Middle frontal gyrus (tissue), 1 donor: ENCODE measurements at regions not wholly inside any gene's neighbourhood (a gene's known extent, or its start where the extent isn't known, plus 50 kb on each side); places are given as distances from the start of the nearest gene placed in this dataset.

Experiments used
- DNase-seq: peaks from one replicate; pipeline ENCODE4 v3.0.0-alpha.2; 2015; ENCODE audit warnings: low spot score; ENCODE audit errors: extremely low spot score

DNA sequence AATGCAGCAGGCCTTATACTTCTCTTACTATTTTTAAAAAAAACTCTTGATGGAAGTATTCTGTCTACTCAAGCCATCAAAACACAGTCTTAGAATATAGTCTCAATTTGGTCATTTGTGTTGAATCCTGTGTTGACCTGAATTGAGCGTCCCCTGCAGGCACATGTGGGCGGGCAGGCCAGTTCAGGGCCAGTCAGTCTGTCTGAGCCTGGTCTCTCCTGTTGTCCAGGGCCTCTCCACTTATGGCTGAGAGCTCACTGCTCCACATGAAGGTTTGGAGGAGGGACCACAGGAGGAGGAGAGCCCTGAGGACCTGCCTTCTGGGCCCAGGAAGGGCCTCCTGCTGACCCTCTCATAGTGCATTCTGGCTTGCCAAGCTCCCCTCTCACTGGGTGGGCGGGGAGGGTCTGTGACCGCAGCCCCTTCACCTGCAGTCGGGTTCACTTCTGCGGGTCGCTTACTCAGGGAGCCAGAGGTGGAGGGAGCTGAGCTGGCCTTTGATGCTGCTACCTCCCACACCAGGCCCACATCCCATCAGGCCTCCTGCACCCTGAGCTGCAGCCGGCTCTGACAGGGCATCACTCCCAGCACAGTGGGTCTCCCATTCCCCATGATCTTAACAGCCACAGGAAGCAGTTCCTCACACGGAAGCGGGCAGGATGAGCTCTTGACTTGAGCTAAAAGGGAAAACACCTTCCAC, 178.2 kb upstream of the S1PR3 start:
- DNase-seq: no peak

DNA sequence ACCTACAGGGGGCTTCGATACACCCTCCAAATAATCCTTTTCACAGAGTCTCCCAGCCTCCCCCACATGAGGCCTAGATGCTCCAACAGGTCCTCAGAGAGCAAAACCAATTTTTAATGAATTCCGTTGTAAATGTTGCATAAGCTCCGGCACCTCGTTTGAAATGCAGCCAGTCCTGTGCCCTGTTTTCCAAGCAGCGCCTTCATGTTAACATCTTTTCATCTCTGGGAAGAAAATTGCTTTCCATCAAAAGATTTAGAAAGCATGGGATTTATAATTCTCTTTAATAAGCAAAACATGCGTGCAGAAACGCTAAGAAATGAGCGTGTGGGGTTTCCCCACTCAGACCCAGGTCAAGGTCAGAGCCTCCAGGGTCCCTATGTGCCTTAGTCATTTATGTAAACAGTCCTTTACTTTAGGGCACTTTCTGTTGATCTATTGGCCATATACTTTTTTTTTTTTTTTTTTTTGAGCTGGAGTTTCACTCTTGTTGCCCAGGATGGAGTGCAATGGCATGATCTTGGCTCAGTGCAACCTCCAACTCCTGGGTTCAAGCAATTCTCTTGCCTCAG, 177.5 kb upstream of the S1PR3 start:
- DNase-seq: no peak

- peak; percentile 31 for DNase-seq
Measured at GRCh38 chr9:88814577-88814976, 176.7 kb upstream of the S1PR3 start.

DNA sequence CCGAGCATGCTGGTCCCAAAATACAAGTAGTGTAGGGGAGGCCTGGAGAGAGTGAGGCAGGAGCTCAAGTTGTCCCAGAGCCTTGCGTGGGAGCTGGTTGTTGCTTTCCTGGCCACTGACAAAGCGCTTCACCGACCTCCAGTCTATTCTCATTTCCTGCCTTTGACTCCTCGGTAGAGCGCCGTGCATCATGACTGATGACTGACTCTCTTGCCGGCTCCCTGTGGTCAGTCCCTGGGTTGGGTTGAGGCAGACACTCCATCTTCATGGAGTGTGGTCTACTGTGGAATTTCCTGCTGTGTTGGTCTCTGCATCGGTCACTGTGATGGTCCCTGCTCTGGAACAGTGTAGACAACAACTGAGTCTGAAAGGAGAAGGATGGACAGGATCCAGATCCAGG, 175.1 kb upstream of the S1PR3 start:
- DNase-seq: no peak

GRCh38 chr9:88816591-88816990, 174.7 kb upstream of the S1PR3 start:
- no peak for DNase-seq

DNA sequence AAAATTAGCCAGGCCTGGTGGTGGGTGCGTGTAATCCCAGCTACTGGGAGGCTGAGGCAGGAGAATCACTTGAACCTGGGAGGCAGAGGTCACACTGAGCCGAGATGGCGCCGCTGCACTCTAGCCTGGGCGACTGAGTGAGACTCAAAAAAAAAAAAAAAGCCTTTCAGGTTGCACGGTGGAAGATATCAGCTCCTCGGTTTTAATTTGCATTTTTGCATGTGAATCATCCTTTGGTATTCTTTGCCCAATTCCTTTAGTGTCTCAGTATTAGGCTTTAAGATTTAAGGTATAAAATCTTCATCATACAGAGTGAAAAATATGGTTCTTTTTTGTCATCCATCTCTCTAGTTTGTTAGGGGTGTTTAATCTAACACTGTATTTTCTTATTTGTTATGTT, 173.6 kb upstream of the S1PR3 start:
- DNase-seq: no peak

DNA sequence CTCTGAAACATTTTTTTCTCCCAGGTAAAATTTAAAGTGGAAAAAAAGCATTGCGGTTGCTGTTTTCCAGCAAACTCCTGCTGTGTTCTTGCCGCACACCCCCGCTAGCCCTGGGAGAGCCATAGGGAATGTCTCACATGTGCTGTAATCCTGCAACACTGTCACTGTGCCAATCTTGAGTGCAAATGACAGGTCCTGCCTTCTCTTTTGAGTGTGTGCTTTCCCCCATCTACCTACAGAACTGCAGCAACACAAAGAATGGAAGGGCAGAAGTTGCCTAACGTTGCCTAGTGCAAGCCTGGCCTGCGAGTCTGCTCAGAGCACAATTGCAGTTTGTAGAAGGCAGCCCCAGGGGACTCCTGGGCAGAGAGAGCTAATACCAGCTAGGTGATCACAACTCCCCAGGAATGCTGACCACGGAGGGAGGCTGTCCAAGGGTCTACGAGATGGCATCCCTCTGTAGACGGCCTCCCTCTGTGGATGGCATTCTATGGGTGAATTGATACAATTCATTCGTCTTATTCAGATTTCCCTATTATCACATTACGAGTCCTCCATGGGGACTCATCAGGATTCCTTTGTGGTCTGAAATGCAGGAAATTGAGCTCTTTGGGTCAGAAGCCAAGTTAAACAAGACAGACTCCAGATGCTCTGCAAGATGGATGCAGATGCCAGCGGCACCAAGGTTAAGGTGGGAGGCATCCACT, 172.6 kb upstream of the S1PR3 start:
- no peak for DNase-seq

GRCh38 chr9:88819476-88819875, 171.8 kb upstream of the S1PR3 start:
- no peak for DNase-seq

- DNase-seq: no peak
Measured at GRCh38 chr9:88820055-88820454, 171.2 kb upstream of the S1PR3 start.

DNA sequence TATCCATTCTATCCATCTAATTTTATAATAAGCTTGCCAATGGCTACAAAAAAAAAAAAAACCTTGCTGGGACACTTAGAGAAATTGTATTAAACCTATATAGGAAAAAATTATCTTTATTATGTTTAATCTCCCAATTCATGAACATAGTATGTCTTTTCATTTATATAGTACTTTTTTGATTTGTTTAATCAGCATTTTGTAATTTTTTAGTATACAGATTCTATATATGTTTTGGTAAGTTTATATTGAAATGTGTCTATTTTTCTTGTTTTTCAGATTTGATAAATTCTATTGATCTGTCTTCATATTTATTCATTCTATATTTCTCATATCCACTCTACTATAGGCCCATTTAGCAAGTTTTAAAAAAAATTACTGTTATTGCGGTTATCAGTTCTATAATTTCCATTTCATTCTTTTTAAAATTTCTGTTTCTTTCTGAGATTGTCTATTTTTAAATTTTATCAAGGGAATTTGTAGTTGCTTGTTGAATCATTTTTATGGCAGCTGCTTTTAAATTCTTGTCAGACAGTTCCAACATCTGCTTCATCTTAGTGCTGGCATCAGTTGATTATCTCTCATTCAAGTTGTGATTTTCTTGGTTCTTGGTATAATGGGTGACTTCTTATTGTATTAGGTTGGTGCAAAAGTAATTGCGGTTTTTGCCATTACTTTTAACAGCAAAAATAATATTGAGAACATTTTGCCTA, 170.1 kb upstream of the S1PR3 start:
- no peak for DNase-seq

DNA sequence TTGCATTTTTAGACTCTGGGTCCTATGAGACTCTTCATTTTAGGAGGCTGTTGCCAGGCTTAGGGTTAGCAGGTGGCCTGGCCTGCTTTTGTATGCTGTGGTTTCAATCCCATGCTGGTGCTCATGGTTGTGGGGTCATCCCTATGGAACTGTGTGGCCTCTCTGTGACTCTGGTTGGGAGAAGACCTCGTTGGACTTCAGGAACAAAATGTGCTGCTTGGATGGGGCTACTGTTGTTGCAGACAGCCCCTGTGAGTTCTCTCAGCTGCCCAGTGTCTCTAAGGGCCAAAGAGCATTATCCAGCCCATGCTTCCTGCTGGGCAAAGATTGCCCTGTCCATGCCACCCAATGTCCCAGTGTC, 169.5 kb upstream of the S1PR3 start:
- no peak for DNase-seq

DNA sequence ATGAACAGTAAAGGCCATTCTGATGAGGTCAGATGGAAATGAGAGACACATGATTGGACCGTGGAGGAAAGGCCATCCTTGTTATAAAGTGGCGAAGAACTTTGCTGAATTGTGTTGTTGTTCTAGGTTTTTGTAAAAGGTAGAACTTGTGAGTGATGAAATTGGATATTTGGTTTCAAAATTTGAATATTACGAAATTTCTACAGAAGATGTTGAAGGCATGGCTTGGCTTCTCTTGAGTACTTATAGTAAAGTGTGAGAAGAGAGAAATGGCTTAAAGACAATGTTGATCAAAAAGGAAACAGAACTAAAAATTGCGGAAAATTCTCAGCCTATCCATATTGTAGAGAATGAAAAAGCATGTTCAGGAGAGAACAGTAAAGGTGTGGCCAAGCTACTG, 166.6 kb upstream of the S1PR3 start:
- no peak for DNase-seq

DNA sequence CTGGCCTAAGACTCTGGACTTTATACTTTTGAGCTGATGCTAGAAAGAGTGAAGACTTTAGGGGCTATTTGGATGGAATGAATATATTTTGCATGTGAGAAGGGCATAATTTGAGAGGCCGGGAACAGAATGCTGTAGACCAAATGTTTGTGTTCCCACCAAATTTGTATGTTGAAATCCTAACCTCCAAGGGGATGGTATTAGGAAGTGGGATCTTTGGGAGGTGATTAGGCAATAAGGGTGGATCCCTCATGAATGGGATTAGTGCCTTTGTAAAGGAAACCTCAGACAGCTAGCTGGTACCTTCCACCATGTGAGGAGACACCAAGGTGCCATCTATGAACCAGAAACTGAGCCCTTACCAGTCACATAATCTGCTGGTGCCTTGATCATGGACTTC, 165.1 kb upstream of the S1PR3 start:
- no peak for DNase-seq

GRCh38 chr9:88826771-88827181, 164.5 kb upstream of the S1PR3 start:
- DNase-seq: no peak

DNA sequence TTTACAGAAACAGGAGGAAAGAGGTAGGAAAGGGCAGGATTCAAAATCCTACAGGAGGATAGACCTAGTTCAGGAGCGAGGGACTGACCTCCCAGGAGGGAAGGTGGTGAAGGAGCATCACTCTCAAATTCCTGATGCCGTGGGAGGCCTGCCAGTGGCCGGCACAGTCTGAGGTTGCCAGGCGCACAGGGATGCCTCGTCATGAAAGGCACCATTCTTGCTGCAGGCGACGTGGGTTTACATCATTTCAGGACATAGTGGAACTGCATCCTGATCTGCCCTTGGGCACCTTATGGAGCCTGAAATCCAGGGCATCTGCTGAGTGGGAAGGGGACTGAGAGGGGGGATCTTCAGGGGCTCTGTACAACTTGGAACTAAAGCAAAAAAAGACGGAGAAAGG, 163.2 kb upstream of the S1PR3 start:
- DNase-seq: no peak

DNA sequence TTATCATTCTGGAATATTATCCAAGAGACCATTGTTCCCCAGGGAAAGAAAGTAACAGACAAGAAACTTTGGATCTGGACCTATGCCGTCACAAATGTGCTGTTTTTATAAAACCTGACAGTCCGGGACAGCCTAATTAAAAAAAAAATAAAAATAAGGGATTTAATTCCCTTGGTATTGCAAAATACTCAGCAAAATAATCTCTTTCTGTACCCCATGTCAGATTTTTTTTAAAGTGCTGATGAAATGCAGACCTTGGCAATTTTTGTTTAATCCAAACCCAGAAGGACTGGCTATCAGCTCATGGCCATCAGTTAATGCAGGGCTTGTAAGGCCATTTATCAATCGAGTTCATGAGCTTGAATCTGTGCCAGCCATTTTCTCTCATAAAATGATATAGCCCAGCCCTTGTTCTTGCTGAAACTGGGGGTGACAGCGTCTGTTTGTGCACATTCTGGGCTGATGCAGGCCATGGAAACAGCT, 162.7 kb upstream of the S1PR3 start:
- DNase-seq: no peak

GRCh38 chr9:88829276-88829675, 162.0 kb upstream of the S1PR3 start:
- DNase-seq: no peak

- DNase-seq: no peak
Measured at GRCh38 chr9:88831713-88832407, 159.4 kb upstream of the S1PR3 start.

GRCh38 chr9:88833946-88834345, 157.3 kb upstream of the S1PR3 start:
- DNase-seq: no peak

DNA sequence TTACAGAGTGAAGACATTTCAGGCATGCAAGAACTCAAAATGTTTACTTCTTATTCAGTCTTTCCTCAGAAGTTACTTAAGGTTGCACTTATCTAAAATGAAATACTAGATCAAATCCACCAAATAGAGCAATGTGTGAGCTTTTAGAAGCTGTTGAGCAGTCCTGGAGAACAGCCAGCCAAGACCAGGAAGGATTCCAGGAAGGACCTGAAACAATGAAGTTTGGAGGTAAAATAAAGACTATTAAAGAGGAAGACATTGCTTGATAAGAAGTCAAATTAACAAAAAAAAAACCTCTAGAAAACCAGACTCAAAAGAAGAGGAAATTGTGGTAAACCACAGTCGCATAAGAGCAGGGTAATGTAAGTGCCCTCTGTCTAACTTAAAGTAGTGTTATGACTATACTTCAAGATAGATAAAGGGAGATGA, 156.2 kb upstream of the S1PR3 start:
- no peak for DNase-seq

DNA sequence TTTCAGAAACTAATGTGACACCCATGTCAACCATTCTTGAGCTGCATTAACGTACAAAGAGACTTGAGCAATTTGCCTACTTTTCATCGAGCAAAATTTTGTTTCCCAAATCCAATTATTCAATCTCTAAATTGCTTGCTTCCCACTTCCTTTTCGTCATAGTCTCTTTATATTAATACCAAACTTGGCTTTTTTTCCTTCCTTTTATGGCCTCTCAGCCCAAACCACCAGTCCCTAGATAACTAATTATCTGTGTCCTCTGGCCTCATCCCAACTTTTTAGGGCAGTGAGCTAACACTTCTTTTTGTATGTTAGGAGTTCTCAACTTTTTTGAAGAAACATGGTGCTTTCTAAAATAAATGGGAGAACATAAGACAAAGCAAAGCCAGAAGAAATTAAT, 155.5 kb upstream of the S1PR3 start:
- DNase-seq: no peak

GRCh38 chr9:88837731-88838130, 153.5 kb upstream of the S1PR3 start:
- no peak for DNase-seq
